GM10266 (cell line): ENCODE measurements at regions not wholly inside any gene's neighbourhood (a gene's known extent, or its start where the extent isn't known, plus 50 kb on each side); places are given as distances from the start of the nearest gene placed in this dataset.
A peak's percentile ranks its signal among the peaks of the same experiment; 100 is the strongest.
"Not testable (repeated sequence)": the region's sequence is repeated elsewhere in the genome, so short reads cannot be mapped to it uniquely, and the experiment has no call there.

Experiments used
- DNase-seq: peaks from one replicate; pipeline ENCODE4 v3.0.0; 2012; ENCODE audit errors: extremely low spot score
- CTCF ChIP-seq: IDR thresholded peaks from 2 replicates; pipeline ENCODE4 v1.5.1; 2012; ENCODE audit warnings: mild to moderate bottlenecking, low read depth; ENCODE audit not compliant: control insufficient read depth, insufficient read depth; ENCODE audit errors: missing control alignments

GRCh38 chr7:150044771-150045170 is 171.0 kb downstream of the ATP6V0E2 start:
- peak; percentile 14 for DNase-seq

GRCh38 chr7:150045596-150045995 is 171.8 kb downstream of the ATP6V0E2 start:
- not testable (repeated sequence) for DNase-seq

- DNase-seq, result not testable (repeated sequence)
Observed at GRCh38 chr7:150046290-150047194, 172.8 kb downstream of the ATP6V0E2 start.

- not testable (repeated sequence) for DNase-seq
Observed at GRCh38 chr7:150047329-150047728, 173.6 kb downstream of the ATP6V0E2 start.

GRCh38 chr7:150047772-150048171 is 174.0 kb downstream of the ATP6V0E2 start:
- not testable (repeated sequence) for DNase-seq

GRCh38 chr7:150048244-150049011 is 174.7 kb downstream of the ATP6V0E2 start:
- DNase-seq, result not testable (repeated sequence)

GRCh38 chr7:150049012-150049655 is 175.4 kb downstream of the ATP6V0E2 start:
- not testable (repeated sequence) for DNase-seq

GRCh38 chr7:150053396-150053795 is 179.6 kb downstream of the ATP6V0E2 start:
- DNase-seq, result not testable (repeated sequence)

GRCh38 chr7:150054242-150054641 is 180.5 kb downstream of the ATP6V0E2 start:
- not testable (repeated sequence) for DNase-seq

GRCh38 chr7:150060259-150061221 is 186.8 kb downstream of the ATP6V0E2 start:
- DNase-seq, result not testable (repeated sequence)
- peak; percentile 57 for TF ChIP-seq CTCF

GRCh38 chr7:150063195-150063594 is 189.4 kb downstream of the ATP6V0E2 start:
- not testable (repeated sequence) for DNase-seq

- not testable (repeated sequence) for DNase-seq
Observed at GRCh38 chr7:150069555-150070313, 196.0 kb downstream of the ATP6V0E2 start.

GRCh38 chr7:150077543-150077942 is 203.8 kb downstream of the ATP6V0E2 start:
- not testable (repeated sequence) for DNase-seq

- not testable (repeated sequence) for DNase-seq
Observed at GRCh38 chr7:150081865-150082264, 208.1 kb downstream of the ATP6V0E2 start.

GRCh38 chr7:150084724-150085123 is 211.0 kb downstream of the ATP6V0E2 start:
- not testable (repeated sequence) for DNase-seq

GRCh38 chr7:150087478-150087877 is 213.7 kb downstream of the ATP6V0E2 start:
- not testable (repeated sequence) for DNase-seq

- DNase-seq, result not testable (repeated sequence)
Observed at GRCh38 chr7:150089139-150089538, 215.4 kb downstream of the ATP6V0E2 start.

GRCh38 chr7:150090776-150091175 is 217.0 kb downstream of the ATP6V0E2 start:
- not testable (repeated sequence) for DNase-seq
